B cell (primary cell): ENCODE measurements at regions not wholly inside any gene's neighbourhood (a gene's known extent, or its start where the extent isn't known, plus 50 kb on each side); places are given as distances from the start of the nearest gene placed in this dataset.
"Not testable (repeated sequence)": the region's sequence is repeated elsewhere in the genome, so short reads cannot be mapped to it uniquely, and the experiment has no call there.

Experiments
- ATAC-seq: fragments of 200-7000 bp; cut with Tn5 transposase; one replicate; pipeline ENCODE4 v1.10.0; 2021; ENCODE audit warnings: low read depth, mild to moderate bottlenecking, moderate number of reproducible peaks, moderate library complexity
- CTCF ChIA-PET: fragments of 350-600 bp; sonication (Branson Sonifier 250); formaldehyde crosslinking; loops from one replicate; lab custom pipeline; 2021; ENCODE audit warnings: antibody characterized with exemption, inconsistent platforms; lab: Charles Lee
- POLR2A ChIA-PET: fragments of 350-600 bp; sonication (Branson Sonifier 250); formaldehyde crosslinking; loops from one replicate; lab custom pipeline; 2021; ENCODE audit warnings: antibody characterized with exemption; lab: Charles Lee
- DNase-seq: peaks from one replicate; pipeline ENCODE4 v3.0.0; 2013
- H2AFZ ChIP-seq: 2 replicates; pipeline ENCODE4 v1.6.1; 2012; ENCODE audit warnings: mild to moderate bottlenecking, low read depth, low read length; ENCODE audit not compliant: insufficient read depth, poor library complexity, severe bottlenecking
- H3K27ac ChIP-seq, 2 donors: 1 replicate in 1 of 2; 2 replicates in 1 of 2; pipeline ENCODE4 v1.5.1; 2012 to 2013; ENCODE audit warnings: low read length in 2 of 2, mild to moderate bottlenecking in 2 of 2, moderate library complexity in 1 of 2
- H3K27me3 ChIP-seq, 4 experiments: fragments of 200-600 bp in 1 of 4; sonication (generic) in 1 of 4; replicated peaks in 1 of 4; 1 replicate in 2 of 4; 2 replicates in 2 of 4; pipeline versions ENCODE4 v1.6.1 to v1.7.0; 2013 to 2016; ENCODE audit warnings: low read length in 3 of 4, mild to moderate bottlenecking in 2 of 4, mixed read lengths in 1 of 4, moderate library complexity in 1 of 4; ENCODE audit not compliant: insufficient read depth in 4 of 4, control insufficient read depth in 3 of 4; ENCODE audit errors: control extremely low read depth in 1 of 4
- H3K36me3 ChIP-seq, 2 experiments: replicated peaks in 1 of 2; 1 replicate in 1 of 2; 2 replicates in 1 of 2; pipeline versions ENCODE4 v1.6.1 to v1.7.1; 2013; ENCODE audit warnings: low read length in 1 of 2; ENCODE audit not compliant: insufficient read depth in 2 of 2, control insufficient read depth in 1 of 2; ENCODE audit errors: control extremely low read depth in 1 of 2, extremely low read depth in 1 of 2
- H3K4me1 ChIP-seq, 2 donors: fragments of 200-600 bp in 1 of 2; sonication (generic) in 1 of 2; 1 replicate in 1 of 2; 2 replicates in 1 of 2; pipeline versions ENCODE4 v1.5.1 to v1.6.1; 2013 to 2017; ENCODE audit warnings: low read length in 2 of 2; ENCODE audit not compliant: control insufficient read depth in 2 of 2, insufficient read depth in 2 of 2
- H3K4me2 ChIP-seq: replicated peaks from 2 replicates; pipeline ENCODE3; 2012; ENCODE audit warnings: mild to moderate bottlenecking, low read depth, low read length; ENCODE audit not compliant: poor library complexity, severe bottlenecking
- H3K4me3 ChIP-seq, 5 experiments: fragments of 200-600 bp in 1 of 5; sonication (generic) in 1 of 5; 1 replicate in 3 of 5; 2 replicates in 2 of 5; pipeline versions ENCODE4 v1.5.1 to v1.7.0; 2011 to 2016; ENCODE audit warnings: low read length in 4 of 5, mild to moderate bottlenecking in 4 of 5, low read depth in 2 of 5, control low read depth in 1 of 5, moderate library complexity in 1 of 5; ENCODE audit not compliant: insufficient read depth in 1 of 5; ENCODE audit errors: control extremely low read depth in 1 of 5, extremely low read depth in 1 of 5
- H3K79me2 ChIP-seq: fragments of 200-600 bp; sonication (generic); one replicate; pipeline ENCODE4 v1.6.0; 2016; ENCODE audit warnings: low read length; ENCODE audit not compliant: control insufficient read depth, insufficient read depth
- H3K9ac ChIP-seq: fragments of 200-600 bp; sonication (generic); 2 replicates; pipeline ENCODE4 v1.6.1; 2017; ENCODE audit warnings: mild to moderate bottlenecking, low read length, moderate library complexity
- H3K9me3 ChIP-seq, 3 donors: one replicate each; pipeline versions ENCODE4 v1.6.1 to v1.7.1; 2013; ENCODE audit warnings: low read length in 2 of 3; ENCODE audit not compliant: control insufficient read depth in 2 of 3, insufficient read depth in 1 of 3; ENCODE audit errors: control extremely low read depth in 1 of 3
- H4K20me1 ChIP-seq: 2 replicates; pipeline ENCODE4 v1.6.0; 2012; ENCODE audit warnings: mild to moderate bottlenecking, low read length; ENCODE audit not compliant: insufficient read depth, control insufficient read depth, poor library complexity, severe bottlenecking
- H3K27ac Mint-ChIP-seq: one replicate; pipeline ENCODE4 v1.8.0; 2021; ENCODE audit warnings: mixed read lengths
- H3K27me3 Mint-ChIP-seq: one replicate; pipeline ENCODE4 v1.8.0; 2021; ENCODE audit warnings: mixed read lengths
- H3K4me1 Mint-ChIP-seq: one replicate; pipeline ENCODE4 v1.8.0; 2021; ENCODE audit warnings: mixed read lengths
- H3K4me3 Mint-ChIP-seq: one replicate; pipeline ENCODE4 v1.8.0; 2021; ENCODE audit warnings: mixed read lengths
- H3K9me3 Mint-ChIP-seq: one replicate; pipeline ENCODE4 v1.8.0; 2022; ENCODE audit warnings: mixed read lengths; ENCODE audit not compliant: insufficient read depth
- CTCF ChIP-seq: fragments of 200-600 bp; IDR thresholded peaks from one replicate; pipeline ENCODE4 v1.8.0; 2022; ENCODE audit warnings: antibody characterized with exemption, mild to moderate bottlenecking
- EZH2 ChIP-seq: IDR thresholded peaks from 2 replicates; pipeline ENCODE4 v1.6.1; 2012; ENCODE audit warnings: borderline replicate concordance, low read depth, mild to moderate bottlenecking, moderate library complexity, low read length; ENCODE audit not compliant: insufficient read depth, poor library complexity, severe bottlenecking
- WGBS: methylation state at CpG from one replicate; pipeline ENCODE4 v1.1.5; 2013; ENCODE audit warnings: missing lambda C conversion rate; ENCODE audit not compliant: insufficient coverage; 5-methylcytosine and 5-hydroxymethylcytosine counted together
- intact Hi-C: fragments of 100-400 bp; cut with micrococcal nuclease; formaldehyde crosslinking; loops from one replicate; pipeline ENCODE4 v1.10.0; 2022

GRCh38 chr6:27145731-27146455 lies 101.6 kb upstream of the PRSS16 start:
- ATAC-seq (peak; percentile 19), DNase-seq (peak; percentile 87)
- Histone ChIP-seq H3K4me2 (peak overlapping the region; percentile 79), H3K36me3 (peaks cover 0 to 4% of the 10 kb centered on the region in 2 experiments), H3K79me2 (peaks cover 55% of the 10 kb centered on the region), H3K27ac (peak overlapping the region; percentile 76 to 92), H3K4me3 (peak overlapping the region; percentile 72 to 100 (median 88)), H4K20me1 (no peaks in the 10 kb centered on the region), H2AFZ (peak overlapping the region; percentile 87), H3K9ac (peak overlapping the region; percentile 97), H3K9me3 (no peaks in the 10 kb centered on the region), H3K4me1 (peaks cover 30% of the 10 kb centered on the region in 2 donors), H3K27me3 (no peaks in the 10 kb centered on the region)
- H3K9me3 Mint-ChIP-seq = no peaks in the 10 kb centered on the region
- POLR2A ChIA-PET = interaction anchor here (0.7 to 8.8 kb wide), 22 partner anchors 8 to 1126 kb away, joined by 3 to 266 read pairs (median 7); a partner anchor contains a TSS
- H3K27ac Mint-ChIP-seq = no peak overlapping the region
- CTCF ChIA-PET = interaction anchor here (0.7 to 3.5 kb wide), 12 partner anchors 9 to 749 kb away, joined by 3 to 31 read pairs (median 4); a partner anchor contains a TSS
- H3K4me3 Mint-ChIP-seq = no peak overlapping the region
- H3K4me1 Mint-ChIP-seq = peaks cover 27% of the 10 kb centered on the region
- TF ChIP-seq CTCF (no peak), EZH2 (no peak)
- intact Hi-C loops = loop anchor here (1.0 to 2.0 kb wide), 8 partner anchors 13 to 1119 kb away; a partner anchor contains a TSS
- no peaks in the 10 kb centered on the region for H3K27me3 Mint-ChIP-seq
- WGBS = under 1% methylated on average over 15 of the region's 25 CpGs

- not testable (repeated sequence) for DNase-seq, H3K36me3 ChIP-seq, H3K27ac Mint-ChIP-seq, H3K27me3 ChIP-seq, H4K20me1 ChIP-seq, H3K27me3 Mint-ChIP-seq, H3K4me3 Mint-ChIP-seq, H3K9me3 ChIP-seq, H3K9me3 Mint-ChIP-seq
- ChIA-PET POLR2A (interaction anchor here (0.6 to 8.8 kb wide), 34 partner anchors 8 to 1777 kb away, joined by 3 to 266 read pairs (median 8); a partner anchor contains a TSS), CTCF (interaction anchor here (0.8 to 3.5 kb wide), 15 partner anchors 10 to 1023 kb away, joined by 3 to 31 read pairs (median 4); partner anchors contain the start of gene POM121L2)
- WGBS = 0% methylated on average over 15 of the region's 23 CpGs
- peaks cover 22% of the 10 kb centered on the region for H3K4me1 Mint-ChIP-seq
- peaks cover 51% of the 10 kb centered on the region for H3K79me2 ChIP-seq
- peak; percentile 0 for ATAC-seq
- H3K27ac ChIP-seq = peak overlapping the region; percentile 76 to 92
- H2AFZ ChIP-seq = peak overlapping the region; percentile 87
- H3K9ac ChIP-seq = peak overlapping the region; percentile 97
- intact Hi-C loops = loop anchor here (1.0 to 2.0 kb wide), 8 partner anchors 13 to 1120 kb away; a partner anchor contains a TSS
- H3K4me3 ChIP-seq = peak overlapping the region; percentile 72 to 100 (median 88)
- peaks cover 25 to 30% of the 10 kb centered on the region in 2 donors for H3K4me1 ChIP-seq
- peak overlapping the region; percentile 79 for H3K4me2 ChIP-seq
Observed at GRCh38 chr6:27146456-27146705, 101.1 kb upstream of the PRSS16 start.
